Kidney capillary endothelial cell (primary cell): ENCODE measurements at regions not wholly inside any gene's neighbourhood (a gene's known extent, or its start where the extent isn't known, plus 50 kb on each side); places are given as distances from the start of the nearest gene placed in this dataset.
"Not testable (repeated sequence)": the region's sequence is repeated elsewhere in the genome, so short reads cannot be mapped to it uniquely, and the experiment has no call there.

ENCODE experiments used
- DNase-seq: peaks from one replicate; pipeline ENCODE4 v3.0.0-alpha.2; 2018; ENCODE audit warnings: low spot score

- DNase-seq: no peak
These were observed 183.2 kb upstream of the AADAT start for GRCh38 chr4:170272959-170273358.

GRCh38 chr4:170271723-170272122 lies 182.0 kb upstream of the AADAT start:
- DNase-seq: no peak

DNA sequence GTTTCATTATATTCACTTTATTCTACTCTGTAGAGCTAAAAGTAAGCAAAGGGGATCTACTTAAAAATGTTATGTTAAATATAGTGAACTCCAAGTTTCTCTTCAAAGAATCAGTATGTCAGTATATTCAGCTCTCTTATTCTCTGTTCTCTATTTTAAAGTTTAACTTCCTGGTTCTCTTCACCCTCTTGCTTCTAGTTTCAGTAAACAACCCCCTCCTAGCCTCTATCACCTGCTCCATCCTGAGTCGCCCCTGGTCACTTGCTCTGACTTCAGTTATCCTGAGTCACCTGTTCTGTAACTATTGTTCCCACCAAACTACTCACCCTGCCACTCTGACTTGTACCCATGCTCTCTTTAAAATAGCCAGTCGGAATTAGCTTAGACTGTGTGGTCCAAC lies 180.9 kb upstream of the AADAT start:
- no peak for DNase-seq

- DNase-seq: no peak
These were observed 180.2 kb upstream of the AADAT start for GRCh38 chr4:170269950-170270349.

DNA sequence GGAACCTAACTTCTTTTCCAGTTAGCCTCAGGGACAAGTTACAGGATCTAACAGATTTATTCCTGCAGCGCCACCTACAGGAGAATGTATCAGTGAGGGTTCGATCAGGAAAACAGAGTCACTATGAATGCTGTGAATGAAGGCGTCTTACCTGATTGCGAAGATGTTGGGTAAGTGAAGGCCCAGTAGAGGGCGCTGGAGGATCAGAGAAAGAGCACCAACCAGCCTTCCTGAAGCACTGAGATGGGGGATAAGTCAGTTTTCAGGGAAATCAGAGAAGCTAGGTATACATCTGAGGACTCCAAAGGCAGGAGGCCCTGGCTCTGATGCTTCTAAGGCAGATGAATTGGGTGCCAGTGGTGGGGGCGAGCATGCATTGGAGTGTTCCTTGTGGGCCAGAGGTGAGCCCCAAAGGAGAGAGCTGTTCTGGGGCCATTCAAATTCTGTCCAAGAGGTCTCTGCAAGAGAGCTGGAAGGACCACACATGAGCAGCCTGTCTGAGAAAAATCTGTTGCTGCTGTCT lies 169.9 kb upstream of the AADAT start:
- DNase-seq: peak; percentile 69

DNA sequence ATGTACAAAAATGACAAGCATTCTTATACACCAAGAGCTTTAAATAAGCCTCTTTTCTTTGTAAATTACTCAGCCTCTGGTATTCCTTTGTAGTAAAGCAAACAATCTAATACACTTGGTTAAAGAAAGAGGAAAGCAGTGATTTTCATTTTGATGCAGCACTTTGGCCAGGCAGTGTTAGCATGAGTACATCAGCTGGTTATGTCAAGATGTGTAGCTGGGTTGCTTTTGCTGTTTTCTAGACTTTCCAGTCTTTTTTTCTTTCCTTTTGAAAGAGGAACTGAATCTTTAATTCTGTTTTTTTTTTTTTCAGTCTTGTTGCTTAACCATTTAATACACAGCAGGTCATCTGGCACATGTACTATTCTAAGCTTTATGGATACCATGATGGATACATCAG lies 167.1 kb upstream of the AADAT start:
- DNase-seq: no peak

DNA sequence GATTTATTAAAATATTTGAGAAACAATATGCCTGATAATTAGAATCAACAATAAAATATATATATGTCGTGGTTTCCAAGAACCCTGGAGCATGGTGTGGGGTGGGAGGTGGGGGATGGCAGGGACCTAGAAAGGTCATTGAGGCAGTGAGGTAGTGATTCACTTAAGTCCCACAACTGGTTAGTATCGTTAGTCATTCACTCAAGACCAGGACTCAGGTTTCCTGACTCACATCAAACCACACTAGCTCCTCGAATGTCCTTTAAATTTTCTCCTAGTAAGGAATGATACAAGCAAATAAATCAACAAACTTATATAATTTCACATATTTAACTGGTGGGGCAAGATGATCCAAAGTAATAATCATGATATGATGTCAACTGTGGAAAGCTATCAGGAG lies 158.8 kb upstream of the AADAT start:
- no peak for DNase-seq

GRCh38 chr4:170248029-170248428 lies 158.3 kb upstream of the AADAT start:
- no peak for DNase-seq

DNA sequence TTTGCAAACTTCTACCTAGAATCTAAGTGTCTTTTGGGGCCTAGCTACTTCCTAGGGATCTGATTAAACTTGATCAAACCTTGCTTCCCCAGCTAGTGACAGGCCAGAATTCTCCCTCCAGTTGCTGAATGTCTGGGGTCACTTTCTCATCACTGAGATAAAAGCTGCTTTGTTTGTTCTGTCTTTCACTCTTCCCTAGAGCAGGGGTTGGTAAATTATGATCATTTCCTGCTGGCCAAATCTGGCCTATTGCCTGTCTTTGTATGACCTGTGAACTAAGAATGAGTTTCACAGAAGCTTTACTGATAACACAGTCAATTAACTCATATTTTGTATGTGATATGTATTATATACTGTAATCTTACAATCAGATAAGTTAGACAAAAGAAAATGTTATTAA lies 157.8 kb upstream of the AADAT start:
- no peak for DNase-seq

- no peak for DNase-seq
These were observed 154.0 kb upstream of the AADAT start for GRCh38 chr4:170243662-170244288.

DNA sequence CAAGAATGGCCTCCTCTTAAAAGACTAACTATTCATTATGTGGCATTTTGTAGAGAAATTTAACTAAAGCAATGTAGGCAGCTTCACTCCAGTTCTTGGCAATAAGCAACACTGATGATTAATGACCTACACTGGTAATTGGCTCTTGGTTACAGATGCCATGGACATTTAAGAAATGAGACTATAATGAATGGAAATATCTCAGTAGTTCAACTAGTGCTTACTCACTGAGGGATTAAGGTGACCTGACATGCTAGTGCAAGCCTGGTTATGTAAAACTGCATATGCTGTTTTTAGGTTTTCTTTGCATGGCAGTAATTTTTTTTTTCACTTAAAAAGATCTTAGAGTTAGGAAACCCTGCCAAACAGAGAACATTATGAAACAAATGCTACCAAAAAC lies 152.7 kb upstream of the AADAT start:
- no peak for DNase-seq

DNA sequence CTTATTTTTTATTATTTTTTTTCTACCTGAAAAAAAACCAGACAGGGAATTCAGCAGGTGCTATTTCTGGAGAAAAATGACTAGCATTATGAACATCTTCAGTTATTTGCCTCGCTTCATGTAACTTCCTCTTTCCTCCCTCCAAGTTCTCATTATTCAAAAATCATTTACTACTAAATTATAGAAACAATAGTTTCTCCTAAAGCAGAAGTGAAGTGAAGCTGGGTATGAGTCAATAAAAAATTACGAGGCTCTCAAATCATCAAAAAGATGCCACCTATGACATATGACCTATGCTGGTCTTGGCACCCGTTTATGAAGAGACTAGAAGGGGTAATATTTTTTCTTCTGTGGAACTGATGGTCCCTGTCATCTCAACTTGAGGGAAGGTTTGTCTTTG lies 145.0 kb upstream of the AADAT start:
- DNase-seq: no peak

DNA sequence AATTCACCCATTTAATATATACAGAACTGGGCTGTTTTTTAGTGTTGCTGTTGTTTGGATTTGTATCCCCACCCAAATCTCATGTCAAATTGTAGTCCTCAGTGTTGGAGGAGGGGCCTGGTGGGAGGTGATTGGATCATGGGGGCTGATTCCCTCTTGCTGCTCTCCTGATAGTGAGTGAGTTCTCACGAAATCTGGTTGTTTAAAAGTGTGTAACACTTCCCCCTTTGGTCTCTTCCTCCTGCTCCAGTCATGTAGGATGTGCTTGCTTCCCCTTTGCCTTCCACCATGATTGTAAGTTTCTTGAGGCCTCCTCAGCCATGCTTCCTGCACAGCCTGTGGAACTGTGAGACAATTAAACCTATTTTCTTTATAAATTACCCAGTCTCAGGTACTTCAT lies 141.6 kb upstream of the AADAT start:
- no peak for DNase-seq

- no peak for DNase-seq
These were observed 140.5 kb upstream of the AADAT start for GRCh38 chr4:170230242-170230641.

DNA sequence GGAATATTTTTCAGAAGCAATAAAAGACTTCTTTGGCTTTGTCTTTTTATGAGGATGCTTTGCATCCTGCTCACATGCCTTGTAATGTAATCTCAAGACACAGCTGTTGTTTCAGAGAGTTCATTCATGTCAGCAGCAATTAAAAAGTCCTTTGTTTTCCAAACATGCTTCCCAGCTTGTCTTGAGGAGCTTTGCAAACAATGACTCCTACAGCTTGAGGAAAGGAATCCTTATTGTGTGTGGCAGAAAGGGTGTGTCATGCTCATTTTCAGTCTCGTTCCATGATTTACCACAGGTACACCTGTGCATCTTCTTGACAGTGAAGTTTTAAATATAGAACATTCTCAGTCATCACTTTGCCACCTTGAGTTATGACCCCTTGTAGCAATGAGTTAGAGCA lies 139.2 kb upstream of the AADAT start:
- DNase-seq: no peak

DNA sequence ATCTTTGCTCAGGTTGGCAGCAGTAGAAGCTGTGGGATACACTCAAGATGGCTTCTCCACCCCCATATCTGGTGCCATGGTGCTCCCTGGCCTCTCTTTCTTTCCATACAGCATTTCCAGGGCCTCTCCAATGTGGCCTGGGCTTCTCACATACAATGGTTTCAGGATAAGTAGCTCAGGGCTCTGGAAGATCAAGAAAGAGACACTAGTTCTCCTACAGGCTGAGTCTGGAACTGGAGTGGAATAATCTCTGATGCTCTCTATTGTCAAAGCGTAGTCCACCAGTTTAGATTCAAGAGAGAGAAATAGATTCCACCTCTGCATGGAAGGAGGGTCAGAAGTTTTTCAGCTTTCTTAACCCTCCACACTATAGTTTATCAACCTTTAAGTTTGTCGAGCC lies 138.2 kb upstream of the AADAT start:
- no peak for DNase-seq

GRCh38 chr4:170226288-170226687 lies 136.5 kb upstream of the AADAT start:
- no peak for DNase-seq

DNA sequence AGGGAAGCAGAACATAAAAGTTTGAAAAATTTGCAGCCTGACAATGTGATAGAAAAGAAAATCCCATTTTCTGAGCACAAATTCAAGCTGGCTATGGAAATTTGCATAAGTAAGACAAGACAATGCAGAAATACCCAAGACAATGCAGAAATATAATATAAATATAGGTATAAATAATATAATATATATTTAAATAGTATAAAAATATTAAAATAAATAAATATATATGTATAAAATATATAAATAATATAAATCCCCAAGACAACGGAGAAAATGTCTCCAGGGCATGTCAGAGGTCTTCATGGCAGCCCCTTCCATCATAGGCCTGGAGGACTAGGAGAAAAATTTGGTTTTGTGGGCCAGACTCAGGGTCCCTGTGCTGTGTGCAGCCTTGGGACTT lies 125.0 kb upstream of the AADAT start:
- DNase-seq: no peak

DNA sequence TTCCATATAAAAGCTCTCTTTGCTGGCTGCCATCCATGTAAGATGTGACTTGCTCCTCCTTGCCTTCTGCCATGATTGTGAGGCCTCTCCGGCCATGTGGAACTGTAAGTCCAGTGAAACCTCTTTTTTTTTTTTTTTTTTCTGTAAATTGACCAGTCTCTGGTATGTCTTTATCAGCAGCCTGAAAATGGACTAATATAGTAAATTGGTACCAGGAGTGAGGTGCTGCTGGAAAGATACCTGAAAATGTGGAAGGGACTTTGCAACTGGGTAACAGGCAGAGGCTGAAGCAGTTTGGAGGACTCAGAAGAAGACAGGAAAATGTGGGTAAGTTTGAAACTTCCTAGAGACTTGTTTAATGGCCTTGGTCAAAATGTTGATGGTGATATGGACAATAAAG lies 124.3 kb upstream of the AADAT start:
- DNase-seq: no peak

GRCh38 chr4:170202721-170203120 lies 113.0 kb upstream of the AADAT start:
- no peak for DNase-seq

DNA sequence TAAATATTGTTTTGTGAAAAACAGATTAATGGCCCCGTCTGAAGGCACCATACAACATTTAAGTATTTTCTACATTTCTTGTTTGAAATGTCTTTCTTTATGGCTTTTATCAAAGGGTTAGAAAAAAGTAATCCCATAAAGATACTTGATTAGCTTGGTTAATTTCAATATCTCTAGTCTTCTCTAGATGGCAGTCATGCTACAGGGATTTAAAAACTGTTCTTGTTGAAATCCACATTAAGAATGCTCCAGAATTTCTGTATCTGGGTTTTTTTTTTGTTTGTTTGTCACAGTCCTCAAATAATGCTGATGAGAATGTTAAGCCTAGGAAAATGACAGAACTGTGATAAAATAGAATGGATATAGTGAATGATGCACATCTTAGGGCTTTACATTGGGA lies 109.0 kb upstream of the AADAT start:
- DNase-seq: no peak

DNA sequence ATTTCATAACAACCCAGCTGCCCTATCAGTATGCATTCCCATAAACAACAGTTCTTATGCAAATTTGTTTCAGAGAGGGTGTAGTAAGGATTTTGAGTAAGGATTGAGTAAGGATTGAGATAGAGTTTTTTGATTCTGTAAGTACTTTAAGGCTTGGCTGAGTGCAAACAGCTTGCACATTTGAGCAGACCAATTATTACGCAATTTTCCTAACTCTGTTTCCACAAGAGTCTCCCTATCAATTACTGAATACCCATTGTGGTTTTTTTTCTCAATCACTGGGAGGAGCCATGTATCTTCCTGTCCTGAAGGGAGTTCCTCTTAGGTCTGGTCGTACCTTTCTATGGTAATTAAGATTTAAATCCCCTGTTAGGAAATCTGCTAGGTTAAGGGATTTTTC lies 105.0 kb upstream of the AADAT start:
- not testable (repeated sequence) for DNase-seq

GRCh38 chr4:170193496-170193895 lies 103.7 kb upstream of the AADAT start:
- no peak for DNase-seq

DNA sequence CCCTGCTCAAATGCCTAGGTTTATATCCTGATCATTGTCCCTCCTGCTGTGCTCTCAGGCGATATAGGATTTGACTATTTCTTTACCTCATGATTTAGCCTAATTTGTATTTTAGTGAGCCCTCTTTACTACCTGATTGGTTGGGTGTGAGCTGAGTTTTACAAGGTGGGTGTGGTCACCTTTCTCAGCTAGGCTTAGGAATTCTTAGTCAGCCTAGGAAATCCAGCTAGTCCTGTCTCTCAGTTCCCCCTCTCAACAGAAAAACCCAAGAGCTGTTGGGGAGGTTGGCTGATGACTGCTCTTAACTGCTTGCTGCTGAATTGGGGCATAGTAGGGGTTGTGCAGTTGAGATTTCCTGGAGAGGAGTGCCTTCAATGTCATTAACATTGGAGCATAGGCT lies 100.5 kb upstream of the AADAT start:
- DNase-seq: no peak

DNA sequence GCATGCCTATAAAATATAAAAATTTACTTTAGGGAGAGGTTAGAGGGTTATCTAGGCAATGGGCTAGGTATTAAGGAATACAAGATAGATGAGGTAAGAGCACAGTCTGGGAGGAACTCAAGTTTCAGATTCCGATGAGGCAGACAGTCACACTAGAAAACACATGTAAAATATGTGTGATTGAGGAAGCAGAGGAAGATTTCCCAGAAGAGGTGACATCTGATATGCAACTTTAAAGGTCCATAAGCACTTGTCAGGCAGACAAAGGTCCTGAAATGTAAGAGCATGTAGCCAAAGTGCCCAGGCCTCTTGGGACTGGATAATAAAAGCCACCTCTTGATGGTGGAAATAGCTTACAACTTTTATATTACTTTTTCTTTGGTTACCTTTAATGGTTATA lies 81.1 kb upstream of the AADAT start:
- DNase-seq: no peak
